ENCODE measurements at regions not wholly inside any gene's neighbourhood (a gene's known extent, or its start where the extent isn't known, plus 50 kb on each side); places are given as distances from the start of the nearest gene placed in this dataset.

DNA sequence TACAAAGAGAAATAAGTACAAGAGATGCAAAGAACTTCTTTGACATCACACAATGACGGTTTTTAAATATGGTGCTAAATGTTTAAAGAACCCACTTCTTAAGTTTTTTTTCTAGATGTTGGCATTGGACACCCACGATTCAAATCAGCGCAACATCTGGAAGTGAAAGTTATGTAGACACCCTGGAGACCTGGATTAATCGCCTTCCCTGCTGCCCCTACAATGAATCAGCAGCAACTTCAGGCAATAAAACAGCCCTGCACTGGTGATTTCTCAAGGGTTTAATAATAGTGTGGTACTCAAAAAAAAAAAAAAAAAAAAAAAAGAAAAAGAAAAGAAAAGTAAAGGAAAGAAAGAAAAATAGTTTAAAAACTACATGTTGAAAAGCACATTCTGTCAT is 248.3 kb downstream of the NUF2 start:
- TF ChIP-seq ZBTB7A (IDR thresholded peaks at IDR 0.05; ENCODE audit: low read depth), result no peak
- TF ChIP-seq TAF1 (IDR thresholded peaks at IDR 0.05; ENCODE audit: low read depth), result no peak
- TF ChIP-seq, protein P1, sequence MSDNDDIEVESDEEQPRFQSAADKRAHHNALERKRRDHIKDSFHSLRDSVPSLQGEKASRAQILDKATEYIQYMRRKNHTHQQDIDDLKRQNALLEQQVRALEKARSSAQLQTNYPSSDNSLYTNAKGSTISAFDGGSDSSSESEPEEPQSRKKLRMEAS (IDR thresholded peaks at IDR 0.05), result no peak
- no peak for TF ChIP-seq TCF12 (IDR thresholded peaks at IDR 0.05; ENCODE audit: low read depth)
- no peak for TF ChIP-seq YY1 (IDR thresholded peaks at IDR 0.05; ENCODE audit: low read depth)
- TF ChIP-seq FOXM1 (IDR thresholded peaks at IDR 0.05; ENCODE audit: borderline replicate concordance, low read depth), result no peak
- TF ChIP-seq, protein P2, sequence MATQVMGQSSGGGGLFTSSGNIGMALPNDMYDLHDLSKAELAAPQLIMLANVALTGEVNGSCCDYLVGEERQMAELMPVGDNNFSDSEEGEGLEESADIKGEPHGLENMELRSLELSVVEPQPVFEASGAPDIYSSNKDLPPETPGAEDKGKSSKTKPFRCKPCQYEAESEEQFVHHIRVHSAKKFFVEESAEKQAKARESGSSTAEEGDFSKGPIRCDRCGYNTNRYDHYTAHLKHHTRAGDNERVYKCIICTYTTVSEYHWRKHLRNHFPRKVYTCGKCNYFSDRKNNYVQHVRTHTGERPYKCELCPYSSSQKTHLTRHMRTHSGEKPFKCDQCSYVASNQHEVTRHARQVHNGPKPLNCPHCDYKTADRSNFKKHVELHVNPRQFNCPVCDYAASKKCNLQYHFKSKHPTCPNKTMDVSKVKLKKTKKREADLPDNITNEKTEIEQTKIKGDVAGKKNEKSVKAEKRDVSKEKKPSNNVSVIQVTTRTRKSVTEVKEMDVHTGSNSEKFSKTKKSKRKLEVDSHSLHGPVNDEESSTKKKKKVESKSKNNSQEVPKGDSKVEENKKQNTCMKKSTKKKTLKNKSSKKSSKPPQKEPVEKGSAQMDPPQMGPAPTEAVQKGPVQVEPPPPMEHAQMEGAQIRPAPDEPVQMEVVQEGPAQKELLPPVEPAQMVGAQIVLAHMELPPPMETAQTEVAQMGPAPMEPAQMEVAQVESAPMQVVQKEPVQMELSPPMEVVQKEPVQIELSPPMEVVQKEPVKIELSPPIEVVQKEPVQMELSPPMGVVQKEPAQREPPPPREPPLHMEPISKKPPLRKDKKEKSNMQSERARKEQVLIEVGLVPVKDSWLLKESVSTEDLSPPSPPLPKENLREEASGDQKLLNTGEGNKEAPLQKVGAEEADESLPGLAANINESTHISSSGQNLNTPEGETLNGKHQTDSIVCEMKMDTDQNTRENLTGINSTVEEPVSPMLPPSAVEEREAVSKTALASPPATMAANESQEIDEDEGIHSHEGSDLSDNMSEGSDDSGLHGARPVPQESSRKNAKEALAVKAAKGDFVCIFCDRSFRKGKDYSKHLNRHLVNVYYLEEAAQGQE (IDR thresholded peaks at IDR 0.05; ENCODE audit: low read depth), result no peak
- no peak for TF ChIP-seq CREB1 (IDR thresholded peaks at IDR 0.05; ENCODE audit: low read depth)
- TF ChIP-seq RAD21 (IDR thresholded peaks at IDR 0.05; ENCODE audit: low read depth), result no peak
- no peak for TF ChIP-seq CEBPB (IDR thresholded peaks at IDR 0.05)
- TF ChIP-seq, protein P3, sequence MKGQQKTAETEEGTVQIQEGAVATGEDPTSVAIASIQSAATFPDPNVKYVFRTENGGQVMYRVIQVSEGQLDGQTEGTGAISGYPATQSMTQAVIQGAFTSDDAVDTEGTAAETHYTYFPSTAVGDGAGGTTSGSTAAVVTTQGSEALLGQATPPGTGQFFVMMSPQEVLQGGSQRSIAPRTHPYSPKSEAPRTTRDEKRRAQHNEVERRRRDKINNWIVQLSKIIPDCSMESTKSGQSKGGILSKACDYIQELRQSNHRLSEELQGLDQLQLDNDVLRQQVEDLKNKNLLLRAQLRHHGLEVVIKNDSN (IDR thresholded peaks at IDR 0.05), result no peak
- TF ChIP-seq NFIC (IDR thresholded peaks at IDR 0.05), result no peak
- no peak for TF ChIP-seq TEAD4 (IDR thresholded peaks at IDR 0.05)
- TF ChIP-seq EP300 (IDR thresholded peaks at IDR 0.05; ENCODE audit: borderline replicate concordance), result no peak
- no peak for TF ChIP-seq EGR1 (IDR thresholded peaks at IDR 0.05)

DNA sequence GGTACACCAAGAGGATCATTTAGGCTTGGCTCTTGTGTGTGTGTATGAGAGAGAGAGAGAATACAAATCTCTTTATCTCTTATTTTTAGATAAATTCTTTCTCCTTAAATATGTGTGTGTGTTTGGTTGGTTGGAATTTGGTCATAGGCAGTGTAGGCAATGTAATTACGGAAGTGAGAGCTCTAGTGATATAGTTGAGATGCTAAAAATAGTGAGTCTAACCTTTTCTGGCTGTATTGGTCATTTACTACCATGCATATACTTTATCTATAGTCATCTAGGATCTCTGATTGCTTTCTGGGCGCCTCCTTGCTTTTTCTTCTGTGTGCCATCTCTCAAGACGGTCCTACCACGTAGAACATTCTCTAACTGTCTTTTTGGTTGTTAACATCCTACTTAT is 250.2 kb downstream of the NUF2 start:
- TF ChIP-seq, protein P3 (IDR thresholded peaks at IDR 0.05), result no peak
- TF ChIP-seq TAF1 (IDR thresholded peaks at IDR 0.05; ENCODE audit: low read depth) (no peak), TCF12 (IDR thresholded peaks at IDR 0.05; ENCODE audit: low read depth) (no peak)

DNA sequence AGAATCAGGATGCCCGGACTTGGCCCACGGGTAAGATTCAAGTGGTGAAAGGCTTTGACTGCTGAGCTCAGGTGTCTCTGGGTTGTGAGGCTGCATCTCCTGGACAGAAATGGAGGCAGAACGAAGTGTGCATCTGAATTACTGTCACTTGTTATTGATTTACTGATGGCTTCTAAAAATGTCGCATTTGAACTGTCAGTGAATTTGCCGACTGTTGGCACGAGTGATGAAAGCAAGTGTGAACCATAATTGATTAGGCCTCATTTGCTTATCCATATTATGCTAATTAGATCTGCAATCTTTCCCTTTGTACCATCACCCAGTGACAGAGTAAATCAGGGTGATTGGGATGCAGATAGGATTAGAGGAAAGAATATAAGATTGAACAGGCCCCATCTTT is 252.4 kb downstream of the NUF2 start:
- TF ChIP-seq NFIC (IDR thresholded peaks at IDR 0.05) (no peak), TAF1 (IDR thresholded peaks at IDR 0.05; ENCODE audit: low read depth) (no peak), ZBTB7A (IDR thresholded peaks at IDR 0.05; ENCODE audit: low read depth) (no peak), EP300 (IDR thresholded peaks at IDR 0.05; ENCODE audit: borderline replicate concordance) (no peak), FOXM1 (IDR thresholded peaks at IDR 0.05; ENCODE audit: borderline replicate concordance, low read depth) (no peak), CEBPB (IDR thresholded peaks at IDR 0.05) (no peak), RAD21 (IDR thresholded peaks at IDR 0.05; ENCODE audit: low read depth) (no peak), CREB1 (IDR thresholded peaks at IDR 0.05; ENCODE audit: low read depth) (no peak), TEAD4 (IDR thresholded peaks at IDR 0.05) (no peak), TCF12 (IDR thresholded peaks at IDR 0.05; ENCODE audit: low read depth) (no peak)
- TF ChIP-seq, protein P3 (IDR thresholded peaks at IDR 0.05), result no peak

DNA sequence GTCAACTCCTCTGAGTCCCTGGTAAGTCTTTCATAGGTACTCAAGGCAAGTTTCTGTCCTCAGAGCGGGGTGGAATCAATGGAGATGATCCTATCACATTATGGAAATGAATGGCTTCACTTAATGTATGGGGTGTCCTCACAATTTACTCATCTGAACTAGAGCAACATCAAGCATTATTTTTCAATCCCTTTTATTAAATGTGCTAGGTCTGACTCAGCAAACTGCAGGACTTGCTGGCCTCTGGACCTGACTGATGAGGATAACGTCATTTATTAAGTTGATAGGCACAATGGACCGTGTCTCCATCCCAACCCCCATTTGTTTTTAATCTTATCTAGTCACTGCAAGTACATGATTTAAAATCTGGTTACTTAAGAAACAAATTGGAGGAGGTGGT is 259.2 kb downstream of the NUF2 start:
- no peak for TF ChIP-seq EP300 (IDR thresholded peaks at IDR 0.05; ENCODE audit: borderline replicate concordance)
- TF ChIP-seq, protein P3 (IDR thresholded peaks at IDR 0.05), result no peak
- no peak for TF ChIP-seq ZBTB7A (IDR thresholded peaks at IDR 0.05; ENCODE audit: low read depth)
- no peak for TF ChIP-seq TAF1 (IDR thresholded peaks at IDR 0.05; ENCODE audit: low read depth)
- no peak for TF ChIP-seq CREB1 (IDR thresholded peaks at IDR 0.05; ENCODE audit: low read depth)
- TF ChIP-seq, protein P2 (IDR thresholded peaks at IDR 0.05; ENCODE audit: low read depth), result no peak
- TF ChIP-seq EGR1 (IDR thresholded peaks at IDR 0.05), result no peak
- TF ChIP-seq, protein P1 (IDR thresholded peaks at IDR 0.05), result no peak
- TF ChIP-seq RAD21 (IDR thresholded peaks at IDR 0.05; ENCODE audit: low read depth), result no peak
- no peak for TF ChIP-seq YY1 (IDR thresholded peaks at IDR 0.05; ENCODE audit: low read depth)
- TF ChIP-seq CEBPB (IDR thresholded peaks at IDR 0.05), result no peak
- TF ChIP-seq FOXM1 (IDR thresholded peaks at IDR 0.05; ENCODE audit: borderline replicate concordance, low read depth), result no peak
- TF ChIP-seq NFIC (IDR thresholded peaks at IDR 0.05), result no peak
- TF ChIP-seq TCF12 (IDR thresholded peaks at IDR 0.05; ENCODE audit: low read depth), result no peak
- no peak for TF ChIP-seq TEAD4 (IDR thresholded peaks at IDR 0.05)

DNA sequence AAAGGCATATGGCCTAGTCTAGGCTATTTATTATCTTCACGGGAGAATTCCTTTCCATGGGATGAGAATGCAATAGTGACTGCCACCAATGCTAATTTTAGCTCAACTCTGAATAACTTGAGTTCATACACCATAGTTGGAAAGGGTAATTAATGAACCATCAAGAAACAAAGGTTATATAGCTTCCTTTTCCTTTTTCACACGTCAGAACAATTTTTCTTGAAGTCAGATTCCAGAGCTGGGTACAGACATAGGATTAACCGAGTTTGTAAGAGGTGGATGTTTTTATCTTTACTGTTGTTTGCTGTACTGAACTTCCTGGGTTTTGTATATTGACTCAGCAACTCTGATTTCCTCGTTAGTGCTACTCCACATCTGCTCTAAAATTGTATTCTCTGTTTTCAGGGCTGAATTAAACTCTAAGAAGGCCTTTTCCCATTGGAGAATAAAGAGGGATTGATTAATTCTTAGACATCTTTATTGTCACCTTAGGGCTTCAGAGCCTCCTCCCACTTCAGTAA is 262.0 kb downstream of the NUF2 start:
- TF ChIP-seq RAD21 (IDR thresholded peaks at IDR 0.05; ENCODE audit: low read depth), result no peak
- no peak for TF ChIP-seq EP300 (IDR thresholded peaks at IDR 0.05; ENCODE audit: borderline replicate concordance)
- no peak for TF ChIP-seq EGR1 (IDR thresholded peaks at IDR 0.05)
- TF ChIP-seq, protein P1 (IDR thresholded peaks at IDR 0.05), result no peak
- TF ChIP-seq, protein P2 (IDR thresholded peaks at IDR 0.05; ENCODE audit: low read depth), result no peak
- no peak for TF ChIP-seq YY1 (IDR thresholded peaks at IDR 0.05; ENCODE audit: low read depth)
- TF ChIP-seq CREB1 (IDR thresholded peaks at IDR 0.05; ENCODE audit: low read depth), result no peak
- no peak for TF ChIP-seq FOXM1 (IDR thresholded peaks at IDR 0.05; ENCODE audit: borderline replicate concordance, low read depth)
- no peak for TF ChIP-seq CEBPB (IDR thresholded peaks at IDR 0.05)
- no peak for TF ChIP-seq ZBTB7A (IDR thresholded peaks at IDR 0.05; ENCODE audit: low read depth)
- TF ChIP-seq, protein P3 (IDR thresholded peaks at IDR 0.05), result no peak
- TF ChIP-seq TAF1 (IDR thresholded peaks at IDR 0.05; ENCODE audit: low read depth), result no peak
- no peak for TF ChIP-seq NFIC (IDR thresholded peaks at IDR 0.05)
- no peak for TF ChIP-seq TEAD4 (IDR thresholded peaks at IDR 0.05)
- no peak for TF ChIP-seq TCF12 (IDR thresholded peaks at IDR 0.05; ENCODE audit: low read depth)
